ENCODE measurements at regions not wholly inside any gene's neighbourhood (a gene's known extent, or its start where the extent isn't known, plus 50 kb on each side); places are given as distances from the start of the nearest gene placed in this dataset.

DNA sequence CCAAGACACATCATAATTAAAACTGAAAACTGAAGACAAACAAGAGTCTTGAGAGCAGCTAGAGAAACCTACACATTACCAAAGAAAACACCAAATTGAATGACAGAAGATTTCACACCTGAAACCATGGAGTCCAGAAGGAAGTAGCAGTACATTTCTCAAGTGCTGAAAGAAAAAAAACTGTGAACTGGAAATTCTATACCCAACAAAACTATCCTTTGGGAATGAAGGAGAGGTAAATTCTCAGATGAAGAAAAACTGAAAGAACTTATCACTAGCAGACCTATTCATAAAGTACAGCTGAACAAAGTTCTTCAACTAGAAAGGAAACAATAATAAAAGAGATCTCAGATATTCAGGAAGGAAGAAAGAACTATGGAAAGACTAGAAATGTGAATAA is 198.7 kb upstream of the ZNF507 start:
- DNase-seq, result no peak

DNA sequence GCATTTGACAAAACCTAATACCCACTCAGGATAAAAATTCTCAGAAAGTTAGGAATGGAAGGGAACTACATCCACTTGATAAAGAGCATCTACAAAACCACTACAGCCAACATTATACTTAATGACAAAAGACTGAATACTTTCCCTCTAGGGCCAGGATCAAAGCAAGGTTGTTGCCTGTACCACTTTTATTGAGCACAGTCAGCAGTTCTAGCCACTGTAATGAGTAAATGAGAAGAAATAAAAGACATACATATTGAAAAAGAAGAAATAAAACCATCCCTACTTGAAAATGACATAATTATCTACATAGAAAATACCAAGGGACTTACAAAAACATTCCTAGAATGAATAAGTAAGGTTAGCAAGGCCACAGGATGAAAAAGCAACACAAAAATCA is 194.8 kb upstream of the ZNF507 start:
- DNase-seq, result no peak

DNA sequence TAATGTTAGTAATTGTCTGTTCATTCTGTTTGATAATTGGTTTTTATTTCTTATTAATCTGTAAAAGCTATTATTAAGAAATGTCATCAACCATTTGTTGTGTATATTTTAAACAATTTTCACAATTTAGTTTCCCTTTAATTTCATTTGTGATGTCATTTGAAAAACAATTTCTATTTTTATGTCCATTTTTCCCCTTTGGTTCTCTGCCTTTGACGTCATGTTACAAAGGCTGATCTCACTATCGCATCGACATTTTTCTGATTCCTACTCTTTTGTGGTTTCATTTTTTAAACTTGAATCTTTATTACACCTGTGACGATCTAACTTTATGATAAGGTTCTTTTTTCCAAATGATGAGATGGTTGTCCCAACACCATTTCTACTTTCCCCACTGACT is 191.0 kb upstream of the ZNF507 start:
- no peak for DNase-seq

- DNase-seq, result no peak
Measured at GRCh38 chr19:32164384-32164992, 180.9 kb upstream of the ZNF507 start.

- no peak for DNase-seq
Measured at GRCh38 chr19:32165141-32165540, 180.3 kb upstream of the ZNF507 start.

DNA sequence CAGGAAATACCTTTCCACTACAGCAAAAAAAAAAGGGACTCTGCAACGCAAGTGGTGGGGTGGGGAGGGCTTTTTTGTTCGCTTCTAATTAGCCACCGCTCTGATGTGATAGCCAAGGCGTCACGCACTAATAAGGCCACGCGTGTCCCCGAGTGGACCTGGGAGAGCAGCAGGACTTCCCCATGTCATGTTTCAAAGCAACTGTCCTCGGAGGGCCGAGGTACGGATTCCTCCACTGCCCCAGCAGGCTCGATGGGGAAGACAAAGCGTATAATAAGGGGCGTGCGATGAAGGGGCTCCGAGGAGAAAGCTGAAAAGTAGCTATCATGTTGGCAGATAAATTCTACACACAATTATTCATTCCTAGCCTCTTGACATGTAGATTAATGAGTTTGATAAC is 179.7 kb upstream of the ZNF507 start:
- no peak for DNase-seq

GRCh38 chr19:32166238-32166637 is 179.2 kb upstream of the ZNF507 start:
- no peak for DNase-seq

- DNase-seq, result no peak
Measured at GRCh38 chr19:32168111-32168510, 177.3 kb upstream of the ZNF507 start.

- no peak for DNase-seq
Measured at GRCh38 chr19:32168606-32169005, 176.8 kb upstream of the ZNF507 start.

DNA sequence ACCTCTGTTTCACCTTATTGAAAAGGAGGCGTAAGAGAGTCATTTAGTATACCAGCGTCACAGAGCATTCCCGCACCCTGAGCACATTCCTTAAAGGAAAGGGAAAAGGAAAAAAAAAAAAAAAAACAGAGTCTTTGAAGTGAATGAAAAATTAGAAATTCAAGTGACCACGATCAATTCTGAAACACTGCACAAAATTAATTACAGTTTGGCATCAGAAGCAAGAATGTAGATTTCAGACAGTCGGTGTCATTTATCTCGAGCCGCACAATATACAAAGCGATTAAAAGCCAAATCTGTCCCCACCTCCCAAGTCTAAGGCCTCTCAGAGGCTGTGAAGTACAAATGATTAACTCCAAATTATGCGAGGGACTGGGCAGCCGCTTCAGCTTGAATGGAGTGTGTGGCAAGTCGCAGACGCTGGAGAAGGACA is 173.7 kb upstream of the ZNF507 start:
- DNase-seq, result no peak

- DNase-seq, result no peak
Measured at GRCh38 chr19:32172566-32173160, 172.7 kb upstream of the ZNF507 start.

DNA sequence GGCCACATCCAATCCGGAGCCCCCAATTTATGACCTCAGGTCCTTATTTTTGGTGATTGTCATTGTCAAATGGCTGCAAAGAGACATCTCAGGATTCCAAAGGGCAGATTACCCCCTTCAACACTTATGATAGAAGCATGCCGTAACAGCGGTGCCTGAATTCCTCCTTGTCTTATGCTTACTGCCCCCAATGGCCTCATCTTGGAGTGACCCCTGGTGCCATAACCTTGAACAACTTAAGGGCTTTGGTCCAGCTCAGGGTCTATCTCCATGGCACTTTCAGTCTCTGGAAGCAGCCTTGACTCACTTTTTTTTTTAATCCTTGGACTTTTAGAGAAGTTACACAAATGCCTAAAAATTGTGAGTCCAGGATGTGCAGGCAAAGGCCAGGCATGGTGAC is 171.6 kb upstream of the ZNF507 start:
- no peak for DNase-seq

- DNase-seq, result no peak
Measured at GRCh38 chr19:32174386-32175113, 170.9 kb upstream of the ZNF507 start.

- no peak for DNase-seq
Measured at GRCh38 chr19:32176591-32176990, 168.8 kb upstream of the ZNF507 start.

DNA sequence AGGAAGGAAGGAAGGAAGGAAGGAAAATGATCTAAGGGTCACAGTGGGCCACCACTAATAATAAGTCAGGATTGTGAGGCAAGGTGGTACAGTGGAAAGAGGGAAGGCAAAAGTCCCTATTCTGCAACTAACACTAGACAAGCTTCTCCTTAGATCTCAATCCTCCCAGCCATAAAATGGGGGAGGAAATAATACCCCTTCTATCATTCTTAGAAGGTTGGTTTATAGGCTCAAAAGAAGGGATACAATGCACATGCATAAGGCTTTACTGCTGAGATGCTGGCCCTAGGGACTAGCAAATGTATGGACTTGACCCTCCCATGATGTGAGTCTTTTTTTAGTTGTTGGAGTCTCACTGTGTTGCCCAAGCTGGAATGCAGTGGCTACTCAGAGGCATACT is 167.7 kb upstream of the ZNF507 start:
- DNase-seq, result no peak

DNA sequence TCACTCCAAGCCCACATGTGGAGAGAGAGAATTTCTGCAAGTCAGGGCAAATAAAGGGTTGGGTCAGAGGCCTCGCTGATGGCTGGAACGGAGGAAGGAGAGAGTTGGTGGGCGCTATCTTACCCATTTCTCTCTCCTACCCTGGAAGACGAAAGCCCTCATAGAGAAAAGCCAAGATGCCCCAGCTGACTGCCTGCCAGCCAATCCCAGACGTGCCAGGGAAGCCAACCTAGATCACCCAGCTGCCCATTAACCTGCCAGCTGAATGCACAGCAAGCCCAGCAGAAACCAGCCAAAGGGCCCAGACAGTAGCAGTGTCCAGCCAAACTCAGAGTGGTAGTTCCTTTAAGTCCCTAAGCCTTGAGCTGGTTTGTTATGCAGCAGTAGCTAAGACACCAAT is 167.0 kb upstream of the ZNF507 start:
- no peak for DNase-seq

GRCh38 chr19:32178956-32179355 is 166.5 kb upstream of the ZNF507 start:
- DNase-seq, result no peak

DNA sequence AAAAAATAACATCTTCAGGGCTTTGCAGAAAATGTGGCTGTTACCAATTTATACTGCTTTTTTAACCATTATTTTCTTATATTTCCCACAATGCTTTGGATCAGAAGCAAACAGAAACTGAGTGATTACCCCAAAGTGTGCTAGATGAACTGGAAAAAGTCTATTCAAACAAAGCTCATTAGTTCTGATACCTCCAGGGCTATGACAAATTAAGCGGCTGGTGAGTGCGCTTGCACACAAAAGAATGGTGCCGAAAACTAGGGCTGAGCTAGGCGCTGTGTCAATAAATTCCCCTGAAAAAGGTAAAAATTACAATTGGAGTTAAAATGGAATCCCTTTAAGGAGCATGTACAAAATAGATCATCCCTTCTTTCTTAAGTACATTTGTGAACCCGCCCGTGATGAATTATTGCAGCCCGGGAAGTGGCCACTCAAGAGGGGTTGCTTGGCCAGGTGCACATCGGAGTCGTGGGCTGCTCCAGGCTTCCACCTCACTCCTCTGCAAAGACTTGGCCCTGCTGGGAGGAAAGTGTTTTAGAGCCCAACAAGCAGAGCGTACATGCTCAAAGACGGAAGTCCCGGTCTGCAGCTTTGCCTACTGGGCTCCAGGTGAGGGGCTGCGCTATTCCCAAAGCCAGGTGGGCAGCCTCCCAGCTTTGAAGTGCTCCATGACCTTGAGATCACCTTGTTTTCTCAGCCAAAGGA is 164.0 kb upstream of the ZNF507 start:
- DNase-seq, result no peak

DNA sequence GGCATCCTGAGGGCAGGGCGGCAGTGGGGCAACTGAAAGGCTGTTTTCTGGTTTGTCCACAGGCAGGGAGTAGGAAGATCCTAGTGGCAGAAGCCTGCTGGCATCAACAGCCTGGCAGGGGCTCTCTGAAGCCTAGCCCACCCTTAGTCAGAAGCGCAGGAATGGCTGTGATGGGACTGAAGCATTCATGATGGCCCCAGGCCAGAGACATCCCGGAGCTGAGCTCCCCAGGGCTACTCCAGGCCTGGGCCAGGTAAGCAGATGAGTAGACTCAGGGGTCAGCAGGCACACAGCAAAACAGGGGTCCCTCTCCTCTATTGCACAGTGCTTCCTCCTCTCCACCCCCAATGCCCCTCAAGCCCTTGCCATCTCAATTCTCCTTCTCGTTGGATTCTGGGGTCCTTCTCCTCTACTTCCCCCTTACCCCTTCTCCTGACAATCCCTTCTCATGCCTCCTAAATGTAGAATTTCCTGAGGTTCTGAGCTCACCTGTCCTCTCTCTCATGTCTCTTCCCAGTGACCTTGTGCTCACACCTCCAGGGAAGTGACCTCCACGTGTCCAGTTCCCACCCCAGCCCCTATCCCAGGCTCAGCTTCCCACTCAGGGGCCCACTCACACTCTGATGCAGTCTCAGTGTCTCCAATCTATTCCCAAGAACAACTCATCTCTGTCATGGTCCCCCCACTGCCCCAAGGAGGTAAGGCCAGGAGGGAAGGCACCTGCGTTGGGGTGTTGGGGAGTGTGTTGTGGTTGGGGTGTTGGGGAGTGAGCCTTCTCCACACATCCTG is 158.7 kb upstream of the ZNF507 start:
- DNase-seq, result no peak

GRCh38 chr19:32188921-32189320 is 156.5 kb upstream of the ZNF507 start:
- DNase-seq, result no peak

DNA sequence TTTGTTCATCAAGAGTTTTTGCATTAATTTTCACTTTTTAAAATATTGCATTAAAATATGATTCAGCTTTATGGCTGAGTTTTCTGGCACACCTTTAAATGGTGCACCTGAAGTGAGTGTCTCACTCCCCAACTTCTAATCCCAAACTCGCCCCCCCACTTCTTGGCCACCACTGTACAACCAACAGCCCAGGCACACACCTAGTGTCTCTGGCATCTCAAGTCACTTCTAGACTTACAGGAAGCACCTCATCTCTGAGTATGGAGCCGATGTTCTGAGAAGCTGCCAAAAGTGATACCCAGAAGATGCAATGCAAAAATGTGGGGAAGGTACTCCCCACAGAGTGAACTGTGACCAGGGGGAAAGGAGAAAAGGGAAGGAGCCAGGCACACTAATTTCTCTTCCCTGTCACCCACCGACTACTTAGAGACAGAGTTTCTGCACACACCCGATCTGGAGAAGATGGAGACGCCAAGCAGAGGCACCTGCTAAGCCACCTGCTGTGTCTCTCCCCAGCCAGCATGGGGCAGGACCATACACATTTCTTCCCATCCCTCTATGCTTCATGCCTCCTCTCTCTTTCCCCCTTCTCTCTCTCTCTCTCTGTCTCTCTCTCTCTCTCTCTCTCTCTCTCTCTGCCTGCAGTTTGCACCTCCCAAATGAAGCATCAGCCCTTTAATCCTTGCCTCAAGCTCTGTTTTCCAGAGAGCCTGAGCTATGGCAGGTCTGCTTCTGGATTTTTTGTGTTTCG is 155.3 kb upstream of the ZNF507 start:
- DNase-seq, result no peak

DNA sequence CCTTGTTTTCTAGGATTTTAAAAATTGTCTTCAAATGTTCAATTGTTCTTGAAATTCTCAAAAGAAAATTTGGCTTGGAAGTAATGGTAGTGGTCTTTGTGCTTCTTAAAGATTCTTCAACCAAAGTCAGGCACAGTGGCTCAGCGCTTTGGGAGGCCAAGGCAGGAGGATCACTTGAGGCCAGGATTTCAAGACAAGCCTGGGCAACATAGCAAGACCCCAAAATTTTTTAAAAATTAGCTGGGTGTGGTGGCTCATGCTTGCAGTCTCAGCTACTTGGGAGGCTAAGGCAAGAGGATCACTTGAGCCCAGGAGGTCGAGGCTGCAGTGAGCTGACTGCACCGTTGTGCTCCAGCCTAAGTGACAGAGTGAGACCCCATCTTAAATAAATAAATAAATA is 153.5 kb upstream of the ZNF507 start:
- no peak for DNase-seq

Measured in effector CD4-positive, alpha-beta T cell (primary cell).